Caco-2 (cell line): ENCODE measurements at regions not wholly inside any gene's neighbourhood (a gene's known extent, or its start where the extent isn't known, plus 50 kb on each side); places are given as distances from the start of the nearest gene placed in this dataset.

Source experiments
- BruUV-seq: library from RNA; stranded (reverse); fragments of 400-500 nt; replicated peaks from 2 replicates; lab custom pipeline; 2021; lab: Mats Ljungman, UMichigan
- CTCF ChIA-PET: fragments of 300-600 bp; sonication (Branson Sonifier 250); formaldehyde crosslinking; loops from one replicate; lab custom pipeline; 2022; ENCODE audit warnings: antibody characterized with exemption; lab: Charles Lee
- POLR2A ChIA-PET: fragments of 300-600 bp; sonication (Branson Sonifier 250); formaldehyde crosslinking; loops from one replicate; lab custom pipeline; 2022; ENCODE audit warnings: antibody characterized with exemption; lab: Charles Lee
- DNase-seq, 2 experiments: peaks; one replicate each; pipeline versions ENCODE4 v3.0.0 to v3.0.0-alpha.2; 2020 to 2022
- H3K27me3 ChIP-seq: replicated peaks from 2 replicates; pipeline ENCODE4 v1.6.0; 2011; ENCODE audit warnings: low read length; ENCODE audit not compliant: control insufficient read depth, insufficient read depth
- H3K36me3 ChIP-seq: 2 replicates; pipeline ENCODE4 v1.5.1; 2011; ENCODE audit warnings: low read length; ENCODE audit not compliant: control insufficient read depth, insufficient read depth
- H3K4me1 ChIP-seq: fragments of 250-450 bp; sonication (Bioruptor Pico); 2 replicates; pipeline ENCODE4 v1.5.1; 2020; ENCODE audit warnings: mild to moderate bottlenecking
- H3K4me3 ChIP-seq: 2 replicates; pipeline ENCODE4 v1.5.1; 2011; ENCODE audit warnings: low read depth, mild to moderate bottlenecking, control low read depth, low read length
- H3K9me3 ChIP-seq: fragments of 250-450 bp; sonication (Bioruptor Pico); 2 replicates; pipeline ENCODE4 v1.5.1; 2020; ENCODE audit warnings: mild to moderate bottlenecking, moderate library complexity
- H3K27ac Mint-ChIP-seq: one replicate; pipeline ENCODE4 v1.8.0; 2022; ENCODE audit warnings: mixed read lengths; ENCODE audit not compliant: unreplicated experiment
- H3K27me3 Mint-ChIP-seq: one replicate; pipeline ENCODE4 v1.8.0; 2022; ENCODE audit warnings: mixed read lengths; ENCODE audit not compliant: insufficient read depth, unreplicated experiment
- H3K36me3 Mint-ChIP-seq: one replicate; pipeline ENCODE4 v1.8.0; 2022; ENCODE audit warnings: mild to moderate bottlenecking, mixed read lengths; ENCODE audit not compliant: insufficient read depth, unreplicated experiment
- H3K4me1 Mint-ChIP-seq: one replicate; pipeline ENCODE4 v1.8.0; 2022; ENCODE audit warnings: low read depth, mixed read lengths; ENCODE audit not compliant: unreplicated experiment
- H3K4me3 Mint-ChIP-seq: one replicate; pipeline ENCODE4 v1.8.0; 2022; ENCODE audit warnings: mild to moderate bottlenecking, moderate library complexity, mixed read lengths; ENCODE audit not compliant: unreplicated experiment
- H3K9me3 Mint-ChIP-seq: one replicate; pipeline ENCODE4 v1.8.0; 2022; ENCODE audit warnings: mixed read lengths; ENCODE audit not compliant: unreplicated experiment
- intact Hi-C: fragments of 100-400 bp; cut with micrococcal nuclease; formaldehyde crosslinking; loops from one replicate; pipeline ENCODE4 v1.10.0; 2022; ENCODE audit not compliant: unreplicated experiment
- TF ChIP-seq, protein P1 (sequence below), 2 experiments: fragments of 200-600 bp in 1 of 2; IDR thresholded peaks; 1 replicate in 1 of 2; 2 replicates in 1 of 2; pipeline versions ENCODE4 v1.5.1 to v1.8.0; 2011 to 2022; ENCODE audit warnings: antibody characterized with exemption in 1 of 2, control low read depth in 1 of 2, inconsistent platforms in 1 of 2, low read depth in 1 of 2, low read length in 1 of 2, mild to moderate bottlenecking in 1 of 2, moderate library complexity in 1 of 2; ENCODE audit not compliant: insufficient read depth in 1 of 2, severe bottlenecking in 1 of 2, unreplicated experiment in 1 of 2

DNA sequence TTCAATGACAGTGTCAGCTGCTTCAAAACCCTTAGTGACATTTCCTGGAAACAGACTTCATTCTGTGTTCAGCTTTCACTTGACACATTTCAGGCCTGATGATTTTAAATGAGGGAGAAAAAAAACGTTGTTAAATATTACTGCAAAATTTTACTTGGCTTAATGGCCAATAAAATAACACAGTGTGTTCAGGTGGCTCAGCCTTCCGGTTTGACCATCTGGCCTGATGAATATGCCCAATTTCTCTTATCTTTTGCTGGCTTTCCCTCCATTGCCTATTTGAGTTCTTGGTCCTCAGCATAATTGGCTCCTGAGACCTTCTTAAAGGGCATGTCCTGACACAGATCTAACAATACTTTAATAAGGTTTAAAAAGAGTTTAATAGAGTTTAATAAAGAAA is 462.4 kb downstream of the ADRA2A start:
- H3K27ac Mint-ChIP-seq = no peak overlapping the region
- no peak overlapping the region for H3K4me3 Mint-ChIP-seq
- peaks cover 8% of the 10 kb centered on the region for H3K27me3 Mint-ChIP-seq
- H3K4me1 Mint-ChIP-seq = no peaks in the 10 kb centered on the region
- H3K4me3 ChIP-seq = no peak overlapping the region
- no peaks in the 10 kb centered on the region for H3K36me3 ChIP-seq
- no TSS peak for BruUV-seq
- no peak for DNase-seq
- H3K9me3 Mint-ChIP-seq = no peaks in the 10 kb centered on the region
- H3K27me3 ChIP-seq = no peaks in the 10 kb centered on the region
- no peaks in the 10 kb centered on the region for H3K9me3 ChIP-seq
- no peaks in the 10 kb centered on the region for H3K36me3 Mint-ChIP-seq
- TF ChIP-seq, protein P1, sequence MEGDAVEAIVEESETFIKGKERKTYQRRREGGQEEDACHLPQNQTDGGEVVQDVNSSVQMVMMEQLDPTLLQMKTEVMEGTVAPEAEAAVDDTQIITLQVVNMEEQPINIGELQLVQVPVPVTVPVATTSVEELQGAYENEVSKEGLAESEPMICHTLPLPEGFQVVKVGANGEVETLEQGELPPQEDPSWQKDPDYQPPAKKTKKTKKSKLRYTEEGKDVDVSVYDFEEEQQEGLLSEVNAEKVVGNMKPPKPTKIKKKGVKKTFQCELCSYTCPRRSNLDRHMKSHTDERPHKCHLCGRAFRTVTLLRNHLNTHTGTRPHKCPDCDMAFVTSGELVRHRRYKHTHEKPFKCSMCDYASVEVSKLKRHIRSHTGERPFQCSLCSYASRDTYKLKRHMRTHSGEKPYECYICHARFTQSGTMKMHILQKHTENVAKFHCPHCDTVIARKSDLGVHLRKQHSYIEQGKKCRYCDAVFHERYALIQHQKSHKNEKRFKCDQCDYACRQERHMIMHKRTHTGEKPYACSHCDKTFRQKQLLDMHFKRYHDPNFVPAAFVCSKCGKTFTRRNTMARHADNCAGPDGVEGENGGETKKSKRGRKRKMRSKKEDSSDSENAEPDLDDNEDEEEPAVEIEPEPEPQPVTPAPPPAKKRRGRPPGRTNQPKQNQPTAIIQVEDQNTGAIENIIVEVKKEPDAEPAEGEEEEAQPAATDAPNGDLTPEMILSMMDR (IDR thresholded peaks at IDR 0.05; ENCODE audit: insufficient read depth in 1 of 2, low read depth in 1 of 2, low read length in 1 of 2, severe bottlenecking in 1 of 2, unreplicated experiment in 1 of 2) = no peak
- ChIA-PET POLR2A (no interaction called here), CTCF (no interaction called here)
- intact Hi-C loops = no loop called here
- H3K4me1 ChIP-seq = no peaks in the 10 kb centered on the region

DNA sequence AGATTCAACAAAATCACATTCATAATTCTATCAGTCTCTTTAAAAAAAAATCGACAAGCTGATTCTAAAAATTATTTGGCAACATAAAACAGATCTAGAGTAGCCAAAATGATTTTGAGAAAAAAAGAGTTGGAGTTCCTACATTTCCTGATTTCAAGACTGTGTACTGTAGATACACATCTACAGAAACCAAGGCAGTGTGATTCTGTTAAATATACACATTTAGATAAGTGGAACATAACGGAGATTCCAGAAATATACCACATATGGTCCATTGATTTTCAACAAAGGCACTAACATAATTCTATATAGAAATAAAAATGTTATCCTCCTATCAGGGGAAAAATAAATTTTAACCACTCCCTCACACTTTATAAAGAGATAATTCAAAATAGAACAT is 467.0 kb downstream of the ADRA2A start:
- Histone ChIP-seq H3K36me3 (no peaks in the 10 kb centered on the region), H3K4me1 (no peaks in the 10 kb centered on the region), H3K4me3 (no peak overlapping the region), H3K27me3 (no peaks in the 10 kb centered on the region), H3K9me3 (no peaks in the 10 kb centered on the region)
- Mint-ChIP-seq H3K27me3 (peaks cover 3% of the 10 kb centered on the region), H3K36me3 (no peaks in the 10 kb centered on the region), H3K4me1 (no peaks in the 10 kb centered on the region), H3K9me3 (no peaks in the 10 kb centered on the region), H3K4me3 (no peak overlapping the region), H3K27ac (no peak overlapping the region)
- POLR2A ChIA-PET = no interaction called here
- intact Hi-C loops = no loop called here
- TF ChIP-seq, protein P1 (IDR thresholded peaks at IDR 0.05; ENCODE audit: insufficient read depth in 1 of 2, low read depth in 1 of 2, low read length in 1 of 2, severe bottlenecking in 1 of 2, unreplicated experiment in 1 of 2) = no peak
- CTCF ChIA-PET = no interaction called here
- DNase-seq = no peak
- no TSS peak for BruUV-seq

DNA sequence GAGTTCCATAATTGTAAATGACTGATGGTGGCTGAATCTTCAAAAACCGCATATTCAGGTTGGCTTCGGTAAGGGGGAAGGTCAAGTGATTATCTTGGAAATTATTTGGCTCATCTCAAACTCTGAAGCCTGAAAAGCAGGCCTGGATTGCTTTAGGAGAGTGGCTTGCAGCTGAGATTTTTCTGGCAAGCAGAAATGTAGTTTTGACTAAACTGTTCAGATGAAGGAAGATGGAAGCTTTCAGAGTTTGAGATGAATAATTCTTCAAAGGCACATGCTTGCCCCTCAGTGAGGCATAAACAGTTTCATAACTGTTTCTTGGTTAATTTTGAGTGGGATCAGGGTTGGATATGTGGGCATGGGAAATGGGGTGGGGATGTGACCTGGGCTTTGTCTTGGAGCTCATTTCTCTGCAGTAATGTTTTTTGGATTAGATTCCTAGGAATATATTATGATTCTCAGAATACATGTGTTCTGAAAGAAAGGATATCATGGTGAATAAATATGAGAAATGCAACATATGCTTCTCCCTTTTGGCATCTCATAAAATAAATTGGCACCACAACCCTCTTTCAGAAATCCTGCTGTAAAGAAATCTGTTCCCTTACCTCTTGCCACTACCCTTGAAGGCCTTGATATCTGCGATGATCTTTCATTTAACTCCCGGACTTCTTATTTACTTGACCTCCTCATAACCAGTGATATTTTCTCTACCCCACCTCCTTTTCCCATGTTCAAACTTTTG is 469.2 kb downstream of the ADRA2A start:
- no peaks in the 10 kb centered on the region for H3K36me3 ChIP-seq
- H3K4me3 ChIP-seq = no peak overlapping the region
- Mint-ChIP-seq H3K27ac (no peak overlapping the region), H3K4me3 (no peak overlapping the region), H3K4me1 (no peaks in the 10 kb centered on the region), H3K27me3 (peaks cover 3% of the 10 kb centered on the region), H3K9me3 (no peaks in the 10 kb centered on the region), H3K36me3 (no peaks in the 10 kb centered on the region)
- ChIA-PET POLR2A (no interaction called here), CTCF (no interaction called here)
- no TSS peak for BruUV-seq
- intact Hi-C loops = no loop called here
- H3K9me3 ChIP-seq = no peaks in the 10 kb centered on the region
- no peak for DNase-seq
- H3K27me3 ChIP-seq = no peaks in the 10 kb centered on the region
- TF ChIP-seq, protein P1 (IDR thresholded peaks at IDR 0.05; ENCODE audit: insufficient read depth in 1 of 2, low read depth in 1 of 2, low read length in 1 of 2, severe bottlenecking in 1 of 2, unreplicated experiment in 1 of 2) = no peak
- H3K4me1 ChIP-seq = no peaks in the 10 kb centered on the region
